ENCODE measurements at regions not wholly inside any gene's neighbourhood (a gene's known extent, or its start where the extent isn't known, plus 50 kb on each side); places are given as distances from the start of the nearest gene placed in this dataset.
"Not testable (repeated sequence)": the region's sequence is repeated elsewhere in the genome, so short reads cannot be mapped to it uniquely, and the experiment has no call there.

DNA sequence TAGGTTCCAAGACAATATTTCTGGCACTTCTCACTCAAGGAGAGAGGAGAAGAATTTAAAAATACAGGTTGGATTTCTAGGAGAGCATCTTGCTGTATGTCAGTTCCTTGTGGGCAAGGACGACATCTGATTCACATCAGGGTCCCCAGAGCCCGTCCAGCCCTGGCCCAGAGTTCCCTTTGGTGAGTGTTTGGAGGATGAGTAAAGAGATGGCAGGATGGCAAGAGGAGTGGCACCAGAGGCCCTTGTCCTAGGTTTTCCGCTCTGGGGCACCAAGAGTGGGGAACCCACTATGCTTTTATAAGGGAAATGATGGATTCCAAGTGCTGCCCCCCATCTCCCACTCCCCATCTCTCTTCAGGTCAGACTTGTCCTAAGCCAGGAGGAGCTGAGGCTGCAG, 181.8 kb downstream of the TBC1D2B start:
- no peak overlapping the region for H3K4me3 ChIP-seq (ENCODE audit: low read depth, low read length)

DNA sequence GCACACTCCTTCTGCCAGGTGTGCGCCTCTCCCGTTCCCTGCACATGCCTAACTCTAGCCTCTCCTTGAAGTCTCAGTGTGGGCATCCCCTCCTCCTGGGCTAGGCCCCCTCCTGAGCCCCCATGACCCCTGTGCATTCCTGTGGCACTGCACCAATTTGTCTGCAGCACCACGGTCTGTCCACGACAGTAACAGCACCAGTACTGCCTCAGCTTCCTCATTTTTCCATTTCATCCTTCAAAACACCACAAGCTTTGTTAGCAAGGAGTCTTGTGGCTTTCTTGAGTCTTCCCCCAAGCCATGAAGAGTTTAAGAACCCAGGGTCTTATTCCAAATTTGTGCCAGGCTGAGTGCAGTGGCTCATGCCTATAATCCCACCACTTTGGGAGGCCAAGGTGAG, 182.4 kb downstream of the TBC1D2B start:
- not testable (repeated sequence) for DNase-seq (ENCODE audit: low read depth); H3K36me3 ChIP-seq (ENCODE audit: control insufficient read depth, insufficient read depth, low read length); H3K4me3 ChIP-seq (ENCODE audit: low read depth, low read length); H3K27me3 ChIP-seq (ENCODE audit: control insufficient read depth, insufficient read depth, low read length)

More for the DNA sequence above, 181.8 kb downstream of the TBC1D2B start:
- DNase-seq (ENCODE audit: low read depth): no peak
- H3K27me3 ChIP-seq (ENCODE audit: control insufficient read depth, insufficient read depth, low read length): no peaks in the 10 kb centered on the region
- H3K36me3 ChIP-seq (ENCODE audit: control insufficient read depth, insufficient read depth, low read length): no peaks in the 10 kb centered on the region
- TF ChIP-seq, protein P1, sequence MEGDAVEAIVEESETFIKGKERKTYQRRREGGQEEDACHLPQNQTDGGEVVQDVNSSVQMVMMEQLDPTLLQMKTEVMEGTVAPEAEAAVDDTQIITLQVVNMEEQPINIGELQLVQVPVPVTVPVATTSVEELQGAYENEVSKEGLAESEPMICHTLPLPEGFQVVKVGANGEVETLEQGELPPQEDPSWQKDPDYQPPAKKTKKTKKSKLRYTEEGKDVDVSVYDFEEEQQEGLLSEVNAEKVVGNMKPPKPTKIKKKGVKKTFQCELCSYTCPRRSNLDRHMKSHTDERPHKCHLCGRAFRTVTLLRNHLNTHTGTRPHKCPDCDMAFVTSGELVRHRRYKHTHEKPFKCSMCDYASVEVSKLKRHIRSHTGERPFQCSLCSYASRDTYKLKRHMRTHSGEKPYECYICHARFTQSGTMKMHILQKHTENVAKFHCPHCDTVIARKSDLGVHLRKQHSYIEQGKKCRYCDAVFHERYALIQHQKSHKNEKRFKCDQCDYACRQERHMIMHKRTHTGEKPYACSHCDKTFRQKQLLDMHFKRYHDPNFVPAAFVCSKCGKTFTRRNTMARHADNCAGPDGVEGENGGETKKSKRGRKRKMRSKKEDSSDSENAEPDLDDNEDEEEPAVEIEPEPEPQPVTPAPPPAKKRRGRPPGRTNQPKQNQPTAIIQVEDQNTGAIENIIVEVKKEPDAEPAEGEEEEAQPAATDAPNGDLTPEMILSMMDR (IDR thresholded peaks at IDR 0.05; ENCODE audit: insufficient read depth, low read length, poor library complexity, severe bottlenecking): no peak

DNA sequence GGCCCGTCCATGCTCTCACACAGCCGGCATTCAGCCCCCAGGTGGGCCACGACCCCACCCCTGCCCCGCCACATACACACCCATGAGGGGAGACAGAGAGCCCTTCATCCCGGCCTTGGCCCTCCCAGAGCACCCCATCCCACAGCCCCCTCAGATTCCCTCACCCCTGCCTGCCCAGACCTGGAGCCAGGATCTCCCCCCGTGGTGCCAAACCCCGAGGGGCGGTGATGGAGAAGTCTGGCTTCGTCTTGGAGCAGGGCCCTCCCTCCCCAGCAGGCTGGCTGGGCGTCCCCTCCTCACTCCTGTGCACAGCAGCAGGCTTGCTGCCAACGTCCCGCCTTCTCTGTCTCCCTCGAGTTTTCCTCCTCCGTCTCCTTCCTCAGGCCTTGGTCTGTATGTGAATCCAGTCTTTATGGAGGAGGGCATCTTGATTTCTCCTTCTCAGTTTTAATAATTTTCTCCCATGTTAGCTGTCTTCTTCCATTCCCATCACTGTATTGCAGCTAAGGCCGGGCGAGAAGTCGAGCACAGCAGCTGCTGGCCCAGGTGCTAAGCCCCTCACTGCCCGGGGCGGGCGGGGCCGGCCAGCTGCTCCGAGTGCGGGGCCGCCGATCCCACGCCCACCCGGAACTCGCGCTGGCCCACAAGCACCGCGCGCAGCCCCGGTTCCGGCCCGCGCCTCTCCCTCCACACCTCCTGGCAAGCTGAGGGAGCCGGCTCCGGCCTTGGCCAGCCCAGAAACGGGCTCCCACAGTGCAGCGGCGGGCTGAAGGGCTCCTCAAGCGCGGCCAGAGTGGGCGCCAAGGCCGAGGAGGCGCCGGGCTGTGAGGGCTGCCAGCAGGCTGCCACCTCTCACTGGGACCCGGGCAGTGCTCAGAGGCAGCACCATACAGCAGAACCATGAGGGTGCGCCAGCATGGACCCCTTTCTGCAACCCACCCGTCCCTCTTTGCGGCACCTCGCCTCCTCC, 183.6 kb downstream of the TBC1D2B start:
- not testable (repeated sequence) for H3K27me3 ChIP-seq (ENCODE audit: control insufficient read depth, insufficient read depth, low read length); H3K36me3 ChIP-seq (ENCODE audit: control insufficient read depth, insufficient read depth, low read length); H3K4me3 ChIP-seq (ENCODE audit: low read depth, low read length); DNase-seq (ENCODE audit: low read depth)

DNA sequence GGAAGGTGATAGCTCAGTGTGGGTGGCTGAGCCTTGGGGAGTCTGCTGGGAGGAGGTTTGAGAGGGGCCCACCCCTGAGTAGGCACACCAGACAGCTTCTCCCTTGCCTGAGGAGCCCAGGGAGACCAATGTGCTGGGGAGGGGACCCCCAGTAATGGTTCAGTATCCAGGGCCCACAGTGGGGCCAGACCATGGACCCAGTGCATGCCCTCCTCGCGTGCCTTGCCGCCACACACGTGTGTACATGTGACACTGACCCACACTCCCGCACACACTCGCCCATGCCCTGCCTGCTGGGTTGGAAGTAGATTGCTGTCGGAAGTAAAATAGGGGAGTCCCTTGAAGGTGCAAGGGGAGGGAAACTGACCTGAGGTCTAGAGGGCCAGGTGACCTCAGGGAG, 184.3 kb downstream of the TBC1D2B start:
- not testable (repeated sequence) for H3K36me3 ChIP-seq (ENCODE audit: control insufficient read depth, insufficient read depth, low read length); H3K4me3 ChIP-seq (ENCODE audit: low read depth, low read length); H3K27me3 ChIP-seq (ENCODE audit: control insufficient read depth, insufficient read depth, low read length); DNase-seq (ENCODE audit: low read depth)

DNA sequence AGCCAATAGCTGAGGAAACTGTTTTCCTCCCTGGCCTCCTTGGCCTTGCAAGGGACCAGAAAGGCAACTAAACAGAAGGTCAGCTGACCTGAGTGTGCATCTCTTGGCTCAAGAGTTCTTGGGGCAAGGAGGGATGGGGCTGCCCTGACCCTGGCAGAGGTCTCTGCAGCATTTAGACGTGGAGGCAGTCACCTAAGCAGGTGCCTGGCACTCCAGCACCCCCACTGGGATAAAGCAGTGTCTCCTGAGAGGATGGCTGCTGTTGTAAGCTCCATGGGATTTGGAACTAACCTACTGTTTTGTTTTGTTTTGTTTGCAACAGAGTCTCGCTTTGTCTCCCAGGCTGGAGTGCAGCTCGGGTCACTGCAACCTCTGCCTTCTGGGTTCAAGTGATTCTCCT, 185.2 kb downstream of the TBC1D2B start:
- no peak for DNase-seq (ENCODE audit: low read depth)
- Histone ChIP-seq H3K27me3 (ENCODE audit: control insufficient read depth, insufficient read depth, low read length) (no peaks in the 10 kb centered on the region), H3K4me3 (ENCODE audit: low read depth, low read length) (no peak overlapping the region), H3K36me3 (ENCODE audit: control insufficient read depth, insufficient read depth, low read length) (no peaks in the 10 kb centered on the region)
- TF ChIP-seq, protein P1 (IDR thresholded peaks at IDR 0.05; ENCODE audit: insufficient read depth, low read length, poor library complexity, severe bottlenecking): no peak

DNA sequence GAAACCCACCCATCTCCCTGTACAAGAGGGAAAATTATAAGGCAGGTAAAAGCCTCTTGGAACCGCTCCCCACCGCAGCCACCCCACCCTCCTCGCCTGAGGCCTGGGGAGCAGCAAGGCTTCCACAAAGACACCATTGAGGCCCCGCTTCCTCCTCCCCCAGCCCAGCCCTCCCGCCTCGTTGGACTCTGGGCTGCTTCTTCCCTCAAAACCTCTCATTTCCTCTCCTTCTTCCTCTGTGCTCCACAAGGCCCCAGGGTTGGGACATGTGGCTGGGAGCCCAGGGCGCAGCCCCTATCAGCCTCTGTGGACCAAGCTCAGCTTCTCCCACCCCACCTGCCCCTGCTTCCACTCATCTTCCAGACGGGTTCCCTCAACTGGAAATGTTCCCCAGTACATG, 185.6 kb downstream of the TBC1D2B start:
- not testable (repeated sequence) for H3K36me3 ChIP-seq (ENCODE audit: control insufficient read depth, insufficient read depth, low read length); DNase-seq (ENCODE audit: low read depth); H3K4me3 ChIP-seq (ENCODE audit: low read depth, low read length); H3K27me3 ChIP-seq (ENCODE audit: control insufficient read depth, insufficient read depth, low read length)

DNA sequence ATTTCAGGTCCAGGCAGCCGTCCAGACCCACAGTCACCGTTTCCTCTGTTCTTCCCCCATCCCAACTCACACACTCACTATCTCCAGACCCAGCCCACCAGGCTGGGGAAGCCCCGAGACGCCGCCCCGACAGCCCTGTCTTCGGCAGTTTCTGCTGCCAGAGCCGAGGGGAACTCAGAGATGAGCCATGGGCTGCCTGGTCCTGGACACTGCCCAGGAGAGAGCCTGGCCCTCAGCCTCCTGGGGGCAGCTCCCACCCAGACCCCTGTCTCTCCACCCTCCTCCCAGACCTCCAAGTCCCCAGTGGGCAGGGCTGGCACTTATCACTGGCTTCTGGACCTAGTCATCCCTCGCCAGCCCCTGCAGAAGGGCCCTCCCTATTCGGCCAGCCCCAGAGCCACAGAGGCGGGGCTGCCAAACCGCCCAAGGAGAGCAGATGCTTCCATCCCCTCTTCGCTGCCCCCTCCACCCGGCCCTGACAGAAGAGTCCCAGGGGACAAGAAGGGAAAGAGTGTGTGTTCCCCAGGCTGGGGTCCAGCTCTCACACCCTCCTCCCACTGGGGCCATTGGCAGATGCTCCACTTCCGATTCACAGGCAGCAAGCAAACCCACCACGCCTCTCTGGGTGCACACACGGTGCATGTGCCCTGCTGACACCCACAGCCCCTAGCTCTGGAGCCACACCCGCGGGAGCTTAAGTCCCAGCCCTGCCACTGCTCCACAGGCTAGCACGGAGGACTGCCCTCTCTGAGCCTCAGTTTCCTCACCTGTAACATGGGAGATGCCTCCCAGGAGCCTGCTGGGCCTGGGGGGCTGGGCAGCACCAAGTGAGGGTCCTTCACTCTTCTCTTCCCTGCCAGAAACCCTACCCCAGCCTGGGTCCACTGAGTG, 186.4 kb downstream of the TBC1D2B start:
- not testable (repeated sequence) for H3K27me3 ChIP-seq (ENCODE audit: control insufficient read depth, insufficient read depth, low read length); H3K4me3 ChIP-seq (ENCODE audit: low read depth, low read length); DNase-seq (ENCODE audit: low read depth); H3K36me3 ChIP-seq (ENCODE audit: control insufficient read depth, insufficient read depth, low read length)

DNA sequence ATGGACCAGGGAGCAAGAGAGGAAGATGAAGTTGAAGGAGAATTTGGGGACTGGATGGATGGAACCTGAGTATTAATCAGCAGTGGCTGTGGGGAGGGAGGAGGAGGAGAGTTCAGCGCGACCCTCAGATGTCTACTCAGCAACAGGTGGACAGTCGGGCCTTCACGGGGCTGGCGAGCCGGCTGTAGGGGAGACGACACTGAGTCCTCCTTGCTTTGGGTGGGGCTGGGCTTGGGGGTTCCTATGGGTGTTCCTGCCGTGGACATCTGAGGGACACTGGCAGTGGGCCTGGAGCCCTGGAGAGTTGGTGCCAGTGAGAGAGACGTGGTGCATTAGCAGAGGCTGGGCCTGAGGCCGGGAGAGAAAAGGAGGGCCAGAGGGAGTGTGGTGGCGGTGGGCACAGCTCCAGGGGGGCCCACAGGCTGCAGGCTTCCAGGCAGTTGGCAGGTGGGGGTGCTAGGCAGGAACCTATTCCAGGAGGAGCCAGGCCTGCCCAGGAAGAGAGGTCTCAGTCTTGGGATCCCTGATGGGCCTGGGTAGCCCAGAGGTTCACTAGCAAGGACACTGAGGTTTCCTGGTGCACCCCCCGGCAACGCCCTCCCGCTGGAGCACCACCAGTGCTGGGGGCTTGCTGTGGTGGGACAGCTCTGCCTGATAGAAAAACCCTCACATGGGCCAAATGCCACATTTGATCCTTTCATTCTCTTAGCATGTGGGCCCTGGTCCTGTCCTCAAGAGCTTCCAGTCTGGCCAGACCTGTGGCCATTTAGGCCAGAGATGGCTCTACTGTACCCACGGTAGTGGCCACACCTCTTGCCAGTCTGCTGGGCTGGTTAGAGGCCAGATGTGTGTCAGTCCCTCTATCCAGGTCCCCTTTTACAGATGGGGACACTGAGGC, 187.4 kb downstream of the TBC1D2B start:
- not testable (repeated sequence) for H3K4me3 ChIP-seq (ENCODE audit: low read depth, low read length); H3K36me3 ChIP-seq (ENCODE audit: control insufficient read depth, insufficient read depth, low read length); DNase-seq (ENCODE audit: low read depth)

More for the DNA sequence above, 187.4 kb downstream of the TBC1D2B start:
- not testable (repeated sequence) for H3K27me3 ChIP-seq (ENCODE audit: control insufficient read depth, insufficient read depth, low read length)
